Vagina (tissue), 2 donors: ENCODE measurements at regions not wholly inside any gene's neighbourhood (a gene's known extent, or its start where the extent isn't known, plus 50 kb on each side); places are given as distances from the start of the nearest gene placed in this dataset.

Experiments used
- DNase-seq, 2 donors: peaks; one replicate each; pipeline ENCODE4 v3.0.0-alpha.2; 2017; ENCODE audit errors: extremely low spot score in 2 of 2
- H3K27ac ChIP-seq: fragments of 200-600 bp; sonication (generic); one replicate; pipeline ENCODE4 v1.5.1; 2019
- H3K27me3 ChIP-seq: fragments of 200-600 bp; sonication (generic); one replicate; pipeline ENCODE4 v1.5.1; 2019
- H3K36me3 ChIP-seq, 2 donors: fragments of 200-600 bp; sonication (generic); one replicate each; pipeline ENCODE4 v1.5.1; 2017 to 2019
- H3K4me1 ChIP-seq: fragments of 200-600 bp; sonication (generic); one replicate; pipeline ENCODE4 v1.5.1; 2019
- H3K4me3 ChIP-seq, 2 donors: fragments of 200-600 bp; sonication (generic); 1 replicate in 1 of 2; 2 replicates in 1 of 2; pipeline ENCODE4 v1.5.1; 2016 to 2019
- H3K9me3 ChIP-seq: fragments of 200-600 bp; sonication (generic); one replicate; pipeline ENCODE4 v1.5.1; 2019
- POLR2A ChIP-seq, 2 donors: fragments of 450-650 bp; IDR thresholded peaks; one replicate each; pipeline ENCODE4 v1.6.1; 2017; ENCODE audit warnings: antibody characterized with exemption in 2 of 2, mild to moderate bottlenecking in 2 of 2, moderate library complexity in 2 of 2
- POLR2AphosphoS5 ChIP-seq, 2 donors: sonication (generic); formaldehyde crosslinking; IDR thresholded peaks; one replicate each; pipeline ENCODE4 v1.9.0; 2017; ENCODE audit warnings: antibody characterized with exemption in 2 of 2, mild to moderate bottlenecking in 2 of 2, low read depth in 1 of 2; ENCODE audit not compliant: insufficient read depth in 1 of 2
- intact Hi-C: fragments of 100-400 bp; cut with DNase I; formaldehyde crosslinking; loops from one replicate; pipeline ENCODE4 v1.15.1; 2023
- TF ChIP-seq, protein P1 (sequence below), 3 experiments: fragments of 450-650 bp in 2 of 3; fragments of 200-600 bp in 1 of 3; sonication (generic) in 1 of 3; IDR thresholded peaks; one replicate each; pipeline ENCODE4 v1.5.1; 2017 to 2019; ENCODE audit warnings: antibody characterized with exemption in 3 of 3, mild to moderate bottlenecking in 2 of 3, moderate library complexity in 2 of 3

DNA sequence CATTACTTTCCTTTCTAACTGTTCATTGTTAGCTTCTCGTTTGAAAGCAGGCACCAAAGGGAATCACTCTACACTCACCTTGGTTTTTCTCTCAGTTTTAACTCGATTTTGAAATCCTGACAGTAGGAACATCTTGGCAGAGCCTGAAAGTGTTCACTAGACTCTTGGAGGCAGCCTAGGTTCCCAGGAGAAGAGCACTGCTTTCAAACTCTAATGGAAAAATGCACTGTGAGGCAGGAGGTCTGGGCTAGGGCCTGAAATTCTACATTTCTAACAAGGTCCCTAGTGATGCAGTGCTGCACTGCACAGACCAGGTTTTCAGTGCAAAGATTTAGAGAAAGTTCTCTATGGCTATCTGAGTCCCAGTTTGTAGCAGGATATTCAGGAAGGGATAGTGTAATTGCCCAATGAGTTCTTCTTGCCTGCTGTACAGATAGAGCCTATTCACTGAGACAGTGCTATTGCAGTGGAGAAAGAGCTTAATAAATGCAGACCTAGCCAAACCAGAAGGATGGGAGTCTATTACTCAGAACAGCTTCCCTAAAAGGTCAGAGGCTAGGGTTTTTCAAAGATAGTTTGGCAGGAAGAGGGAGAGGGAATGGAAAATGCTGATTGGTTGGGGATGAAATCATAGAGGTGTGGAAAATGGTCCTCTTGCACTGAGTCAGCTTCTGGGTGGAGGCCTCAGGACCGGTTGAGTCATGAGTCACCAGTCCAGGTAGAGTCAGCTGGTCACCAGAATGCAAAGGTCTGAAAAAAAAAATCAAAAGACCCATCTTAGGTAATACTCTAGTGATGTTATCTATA is 153.9 kb downstream of the GPBP1 start:
- Histone ChIP-seq H3K9me3 (no peaks in the 10 kb centered on the region), H3K4me1 (no peaks in the 10 kb centered on the region), H3K27me3 (no peaks in the 10 kb centered on the region), H3K4me3 (no peak overlapping the region), H3K27ac (no peak overlapping the region), H3K36me3 (no peaks in the 10 kb centered on the region)
- intact Hi-C loops: no loop called here
- no peak for DNase-seq
- TF ChIP-seq POLR2AphosphoS5 (IDR thresholded peaks at IDR 0.05; ENCODE audit: insufficient read depth in 1 of 2, low read depth in 1 of 2): no peak
- TF ChIP-seq POLR2A (IDR thresholded peaks at IDR 0.05): no peak
- TF ChIP-seq, protein P1, sequence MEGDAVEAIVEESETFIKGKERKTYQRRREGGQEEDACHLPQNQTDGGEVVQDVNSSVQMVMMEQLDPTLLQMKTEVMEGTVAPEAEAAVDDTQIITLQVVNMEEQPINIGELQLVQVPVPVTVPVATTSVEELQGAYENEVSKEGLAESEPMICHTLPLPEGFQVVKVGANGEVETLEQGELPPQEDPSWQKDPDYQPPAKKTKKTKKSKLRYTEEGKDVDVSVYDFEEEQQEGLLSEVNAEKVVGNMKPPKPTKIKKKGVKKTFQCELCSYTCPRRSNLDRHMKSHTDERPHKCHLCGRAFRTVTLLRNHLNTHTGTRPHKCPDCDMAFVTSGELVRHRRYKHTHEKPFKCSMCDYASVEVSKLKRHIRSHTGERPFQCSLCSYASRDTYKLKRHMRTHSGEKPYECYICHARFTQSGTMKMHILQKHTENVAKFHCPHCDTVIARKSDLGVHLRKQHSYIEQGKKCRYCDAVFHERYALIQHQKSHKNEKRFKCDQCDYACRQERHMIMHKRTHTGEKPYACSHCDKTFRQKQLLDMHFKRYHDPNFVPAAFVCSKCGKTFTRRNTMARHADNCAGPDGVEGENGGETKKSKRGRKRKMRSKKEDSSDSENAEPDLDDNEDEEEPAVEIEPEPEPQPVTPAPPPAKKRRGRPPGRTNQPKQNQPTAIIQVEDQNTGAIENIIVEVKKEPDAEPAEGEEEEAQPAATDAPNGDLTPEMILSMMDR (IDR thresholded peaks at IDR 0.05): no peak

DNA sequence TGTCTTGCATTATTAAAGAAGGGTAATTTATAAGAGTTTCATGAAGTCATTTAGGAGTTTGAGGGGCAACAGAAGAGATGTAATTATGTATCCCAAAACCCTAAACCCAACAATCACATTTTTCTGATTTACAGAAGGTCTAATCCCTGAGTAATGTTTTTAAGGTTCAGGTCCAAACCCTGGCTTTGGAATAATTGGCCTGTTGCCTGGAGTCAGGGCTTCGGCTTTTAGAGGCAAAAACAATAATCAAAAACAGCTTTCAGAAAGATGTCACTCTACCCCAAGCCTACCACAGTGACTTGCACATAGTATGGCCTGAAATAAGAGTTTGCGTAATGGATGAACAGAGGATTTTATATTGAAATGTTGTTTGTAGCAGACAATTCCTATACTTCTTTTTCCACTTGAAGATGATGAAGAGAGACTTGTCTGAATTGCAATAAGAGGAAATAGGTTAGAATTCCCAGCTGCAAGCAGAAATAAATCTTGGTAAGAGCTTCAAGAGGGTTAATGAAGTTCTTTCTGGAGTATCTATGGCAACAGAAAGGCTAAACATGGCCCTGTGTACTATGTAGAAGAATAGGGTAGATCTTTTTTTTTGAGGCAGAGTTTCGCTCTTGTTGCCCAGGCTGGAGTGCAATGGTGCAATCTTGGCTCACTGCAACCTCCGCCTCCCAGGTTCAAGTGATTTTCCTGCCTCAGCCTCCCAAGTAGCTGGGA is 152.0 kb downstream of the GPBP1 start:
- no peak overlapping the region for H3K4me3 ChIP-seq
- no peaks in the 10 kb centered on the region for H3K9me3 ChIP-seq
- no peak for TF ChIP-seq POLR2AphosphoS5 (IDR thresholded peaks at IDR 0.05; ENCODE audit: insufficient read depth in 1 of 2, low read depth in 1 of 2)
- no peak for TF ChIP-seq POLR2A (IDR thresholded peaks at IDR 0.05)
- TF ChIP-seq, protein P1 (IDR thresholded peaks at IDR 0.05): no peak
- DNase-seq: no peak
- H3K27me3 ChIP-seq: no peaks in the 10 kb centered on the region
- no peaks in the 10 kb centered on the region for H3K4me1 ChIP-seq
- no peaks in the 10 kb centered on the region for H3K36me3 ChIP-seq
- intact Hi-C loops: no loop called here
- no peak overlapping the region for H3K27ac ChIP-seq

DNA sequence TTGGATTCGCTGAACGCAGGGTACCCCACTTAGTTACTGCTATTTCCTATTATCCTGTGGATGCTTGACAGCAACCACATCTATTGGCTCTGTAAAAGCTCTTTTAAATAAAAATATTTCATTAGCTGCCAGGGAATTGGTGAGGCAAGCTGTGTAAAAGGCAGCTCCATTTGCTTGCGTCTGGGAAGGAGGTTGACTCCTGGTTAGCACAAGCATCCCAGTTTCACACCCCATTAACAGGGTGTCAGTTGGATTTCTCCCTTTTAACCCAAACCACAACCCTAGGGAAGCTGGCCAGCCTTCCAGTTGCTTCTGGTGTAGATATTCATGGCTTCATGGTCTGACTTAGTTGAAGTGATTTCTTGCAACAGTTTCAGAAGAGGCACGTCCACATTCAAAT is 151.0 kb downstream of the GPBP1 start:
- H3K4me3 ChIP-seq: no peak overlapping the region
- intact Hi-C loops: no loop called here
- no peak for DNase-seq
- H3K27ac ChIP-seq: no peak overlapping the region
- H3K27me3 ChIP-seq: no peaks in the 10 kb centered on the region
- H3K36me3 ChIP-seq: no peaks in the 10 kb centered on the region
- TF ChIP-seq, protein P1 (IDR thresholded peaks at IDR 0.05): no peak
- no peak for TF ChIP-seq POLR2AphosphoS5 (IDR thresholded peaks at IDR 0.05; ENCODE audit: insufficient read depth in 1 of 2, low read depth in 1 of 2)
- no peak for TF ChIP-seq POLR2A (IDR thresholded peaks at IDR 0.05)
- no peaks in the 10 kb centered on the region for H3K9me3 ChIP-seq
- H3K4me1 ChIP-seq: no peaks in the 10 kb centered on the region

DNA sequence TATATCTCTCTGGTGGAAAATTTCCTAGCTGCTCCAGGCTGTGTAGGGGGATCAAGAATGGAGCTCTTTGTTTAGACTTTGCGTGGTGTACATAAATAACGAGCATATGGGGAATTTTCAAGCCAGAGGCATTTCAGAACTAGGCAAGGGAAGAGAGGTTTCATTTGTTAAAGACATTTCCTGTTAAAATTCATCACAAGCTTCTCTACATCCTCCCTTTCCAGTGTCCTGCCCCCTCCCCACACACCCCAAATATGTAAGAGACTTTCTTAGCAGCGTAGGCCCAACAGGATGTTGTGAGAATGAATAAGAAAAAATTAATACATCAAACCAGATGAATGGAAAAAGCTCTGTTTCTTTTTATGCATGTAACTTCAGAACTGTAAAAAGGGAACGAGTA is 150.3 kb downstream of the GPBP1 start:
- no peaks in the 10 kb centered on the region for H3K4me1 ChIP-seq
- H3K4me3 ChIP-seq: no peak overlapping the region
- H3K27me3 ChIP-seq: no peaks in the 10 kb centered on the region
- H3K27ac ChIP-seq: no peak overlapping the region
- intact Hi-C loops: no loop called here
- TF ChIP-seq POLR2A (IDR thresholded peaks at IDR 0.05) (no peak), POLR2AphosphoS5 (IDR thresholded peaks at IDR 0.05; ENCODE audit: insufficient read depth in 1 of 2, low read depth in 1 of 2) (no peak)
- TF ChIP-seq, protein P1 (IDR thresholded peaks at IDR 0.05): no peak
- no peaks in the 10 kb centered on the region for H3K36me3 ChIP-seq
- no peak for DNase-seq
- no peaks in the 10 kb centered on the region for H3K9me3 ChIP-seq

DNA sequence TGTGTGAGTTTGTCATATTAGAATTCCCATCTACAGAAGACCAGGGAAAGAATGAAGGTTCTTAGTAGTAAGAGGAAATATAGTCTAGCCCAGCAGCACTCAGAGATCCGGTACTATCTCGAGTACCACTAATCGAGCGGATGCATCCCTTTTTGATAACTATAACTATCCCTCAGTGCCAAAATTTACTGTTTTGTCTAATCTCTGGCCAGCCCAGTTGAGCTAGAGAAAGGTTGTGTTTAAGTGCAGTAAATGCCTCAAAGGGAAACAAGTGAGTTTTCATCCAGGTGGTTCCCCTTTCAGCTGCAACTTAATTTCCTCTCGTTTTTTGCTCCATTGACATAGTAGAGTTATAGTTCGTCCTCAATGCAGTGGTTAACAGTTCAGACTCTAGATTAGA is 146.7 kb downstream of the GPBP1 start:
- TF ChIP-seq POLR2AphosphoS5 (IDR thresholded peaks at IDR 0.05; ENCODE audit: insufficient read depth in 1 of 2, low read depth in 1 of 2) (no peak), POLR2A (IDR thresholded peaks at IDR 0.05) (no peak)
- TF ChIP-seq, protein P1 (IDR thresholded peaks at IDR 0.05): no peak
- H3K27me3 ChIP-seq: no peaks in the 10 kb centered on the region
- intact Hi-C loops: no loop called here
- DNase-seq: no peak
- H3K9me3 ChIP-seq: no peaks in the 10 kb centered on the region
- no peak overlapping the region for H3K27ac ChIP-seq
- H3K4me1 ChIP-seq: no peaks in the 10 kb centered on the region
- no peak overlapping the region for H3K4me3 ChIP-seq
- no peaks in the 10 kb centered on the region for H3K36me3 ChIP-seq
